ENCODE measurements at regions not wholly inside any gene's neighbourhood (a gene's known extent, or its start where the extent isn't known, plus 50 kb on each side); places are given as distances from the start of the nearest gene placed in this dataset.
"Not testable (repeated sequence)": the region's sequence is repeated elsewhere in the genome, so short reads cannot be mapped to it uniquely, and the experiment has no call there.

- TF ChIP-seq POLR2AphosphoS5, POLR2A (IDR thresholded peaks at IDR 0.05; ENCODE audit: low read depth, low read length): not testable (repeated sequence)
These were observed 1621.0 kb downstream of the SPATA31A7 start for GRCh38 chr9:62810811-62811315.
